ENCODE measurements at regions not wholly inside any gene's neighbourhood (a gene's known extent, or its start where the extent isn't known, plus 50 kb on each side); places are given as distances from the start of the nearest gene placed in this dataset.

- TF ChIP-seq ZBTB11 (CRISPR knock-in tag; IDR thresholded peaks at IDR 0.05) (no peak), HDAC6 (IDR thresholded peaks at IDR 0.05; ENCODE audit: unreplicated experiment) (no peak), EP300 (IDR thresholded peaks at IDR 0.05; ENCODE audit: borderline replicate concordance in 1 of 2, control insufficient read depth in 1 of 2, low read depth in 2 of 2, low read length in 2 of 2) (no peak)
These were observed 190.8 kb upstream of the GK2 start for GRCh38 chr4:79598801-79599200.
